ENCODE measurements at regions not wholly inside any gene's neighbourhood (a gene's known extent, or its start where the extent isn't known, plus 50 kb on each side); places are given as distances from the start of the nearest gene placed in this dataset.

DNA sequence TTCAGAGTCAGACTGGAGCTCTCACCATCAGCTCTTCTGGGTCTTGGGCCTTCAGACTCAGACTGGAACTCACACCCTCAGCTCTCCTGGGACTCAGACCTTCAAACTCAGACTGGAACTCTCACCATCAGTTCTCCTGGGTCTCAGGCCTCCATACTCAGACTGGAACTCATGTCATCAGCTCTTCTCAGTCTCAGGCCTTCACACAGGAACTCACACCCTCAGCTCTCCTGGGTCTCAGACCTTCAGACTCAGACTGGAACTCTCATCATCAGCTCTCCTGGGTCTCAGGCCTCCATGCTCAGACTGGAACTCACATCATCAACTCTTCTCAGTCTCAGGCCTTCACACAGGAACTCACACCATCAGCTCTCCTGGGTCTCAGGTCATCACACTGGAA is 147.2 kb upstream of the MXRA5 start:
- TF ChIP-seq EZH2phosphoT487 (IDR thresholded peaks at IDR 0.05; ENCODE audit: borderline replicate concordance, low read depth, low read length), result no peak
- TF ChIP-seq, protein P1, sequence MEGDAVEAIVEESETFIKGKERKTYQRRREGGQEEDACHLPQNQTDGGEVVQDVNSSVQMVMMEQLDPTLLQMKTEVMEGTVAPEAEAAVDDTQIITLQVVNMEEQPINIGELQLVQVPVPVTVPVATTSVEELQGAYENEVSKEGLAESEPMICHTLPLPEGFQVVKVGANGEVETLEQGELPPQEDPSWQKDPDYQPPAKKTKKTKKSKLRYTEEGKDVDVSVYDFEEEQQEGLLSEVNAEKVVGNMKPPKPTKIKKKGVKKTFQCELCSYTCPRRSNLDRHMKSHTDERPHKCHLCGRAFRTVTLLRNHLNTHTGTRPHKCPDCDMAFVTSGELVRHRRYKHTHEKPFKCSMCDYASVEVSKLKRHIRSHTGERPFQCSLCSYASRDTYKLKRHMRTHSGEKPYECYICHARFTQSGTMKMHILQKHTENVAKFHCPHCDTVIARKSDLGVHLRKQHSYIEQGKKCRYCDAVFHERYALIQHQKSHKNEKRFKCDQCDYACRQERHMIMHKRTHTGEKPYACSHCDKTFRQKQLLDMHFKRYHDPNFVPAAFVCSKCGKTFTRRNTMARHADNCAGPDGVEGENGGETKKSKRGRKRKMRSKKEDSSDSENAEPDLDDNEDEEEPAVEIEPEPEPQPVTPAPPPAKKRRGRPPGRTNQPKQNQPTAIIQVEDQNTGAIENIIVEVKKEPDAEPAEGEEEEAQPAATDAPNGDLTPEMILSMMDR (conservative IDR thresholded peaks at IDR 0.05; ENCODE audit: low read length), result no peak
- Histone ChIP-seq H3K79me2 (ENCODE audit: insufficient read depth, low read depth, low read length) (no peaks in the 10 kb centered on the region), H3K4me1 (ENCODE audit: insufficient read depth, low read length, poor library complexity, severe bottlenecking) (no peaks in the 10 kb centered on the region), H3K9me3 (ENCODE audit: low read length) (no peaks in the 10 kb centered on the region), H4K20me1 (ENCODE audit: insufficient read depth, low read length) (no peaks in the 10 kb centered on the region), H3K27ac (ENCODE audit: low read depth, low read length, poor library complexity, severe bottlenecking) (no peak overlapping the region), H2AFZ (ENCODE audit: low read length) (no peak overlapping the region), H3K36me3 (ENCODE audit: insufficient read depth, low read length) (no peaks in the 10 kb centered on the region), H3K9me2 (ENCODE audit: insufficient read depth, low read length) (no peaks in the 10 kb centered on the region), H3K4me3 (ENCODE audit: low read depth, low read length, poor library complexity, severe bottlenecking) (no peak overlapping the region), H3K4me2 (ENCODE audit: low read length) (no peak overlapping the region)
- intact Hi-C loops (cut with micrococcal nuclease; ENCODE audit: unreplicated experiment), result no loop called here
- ChIA-PET CTCF (ENCODE audit: unreplicated experiment) (no interaction called here), POLR2A (no interaction called here)
- no TSS peak for BruUV-seq (replicated peaks)
- no peak for DNase-seq (ENCODE audit: low spot score)

DNA sequence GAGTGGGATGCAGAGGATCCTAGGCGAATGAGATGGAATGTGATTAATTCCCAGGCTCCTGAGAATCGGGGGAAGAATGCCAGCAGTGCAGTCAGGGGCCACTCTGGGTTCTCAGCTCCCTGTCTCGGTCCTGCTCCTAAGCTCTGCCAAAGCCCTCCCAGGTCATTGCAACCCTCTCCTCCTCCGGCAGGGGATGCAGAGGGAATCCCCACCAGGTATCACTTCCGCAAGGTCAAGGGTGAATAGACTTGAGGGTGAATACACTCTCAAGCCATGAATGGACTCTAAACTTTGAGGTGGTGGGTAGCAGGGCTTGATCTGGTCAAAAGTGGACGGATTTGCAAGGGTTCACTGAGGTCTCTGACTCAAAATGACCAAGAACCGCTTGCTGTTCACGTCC is 139.3 kb upstream of the MXRA5 start:
- intact Hi-C loops (cut with micrococcal nuclease; ENCODE audit: unreplicated experiment), result no loop called here
- no peaks in the 10 kb centered on the region for H3K4me1 ChIP-seq (ENCODE audit: insufficient read depth, low read length, poor library complexity, severe bottlenecking)
- H4K20me1 ChIP-seq (ENCODE audit: insufficient read depth, low read length), result no peaks in the 10 kb centered on the region
- no peaks in the 10 kb centered on the region for H3K9me2 ChIP-seq (ENCODE audit: insufficient read depth, low read length)
- TF ChIP-seq, protein P1 (conservative IDR thresholded peaks at IDR 0.05; ENCODE audit: low read length), result no peak
- no peak for TF ChIP-seq EZH2phosphoT487 (IDR thresholded peaks at IDR 0.05; ENCODE audit: borderline replicate concordance, low read depth, low read length)
- no peak for DNase-seq (ENCODE audit: low spot score)
- no TSS peak for BruUV-seq (replicated peaks)
- no peak overlapping the region for H3K27ac ChIP-seq (ENCODE audit: low read depth, low read length, poor library complexity, severe bottlenecking)
- CTCF ChIA-PET (ENCODE audit: unreplicated experiment), result no interaction called here
- no peaks in the 10 kb centered on the region for H3K9me3 ChIP-seq (ENCODE audit: low read length)
- POLR2A ChIA-PET, result no interaction called here
- no peaks in the 10 kb centered on the region for H3K36me3 ChIP-seq (ENCODE audit: insufficient read depth, low read length)
- H3K4me3 ChIP-seq (ENCODE audit: low read depth, low read length, poor library complexity, severe bottlenecking), result no peak overlapping the region
- H3K79me2 ChIP-seq (ENCODE audit: insufficient read depth, low read depth, low read length), result no peaks in the 10 kb centered on the region
- H2AFZ ChIP-seq (ENCODE audit: low read length), result no peak overlapping the region
- no peak overlapping the region for H3K4me2 ChIP-seq (ENCODE audit: low read length)

DNA sequence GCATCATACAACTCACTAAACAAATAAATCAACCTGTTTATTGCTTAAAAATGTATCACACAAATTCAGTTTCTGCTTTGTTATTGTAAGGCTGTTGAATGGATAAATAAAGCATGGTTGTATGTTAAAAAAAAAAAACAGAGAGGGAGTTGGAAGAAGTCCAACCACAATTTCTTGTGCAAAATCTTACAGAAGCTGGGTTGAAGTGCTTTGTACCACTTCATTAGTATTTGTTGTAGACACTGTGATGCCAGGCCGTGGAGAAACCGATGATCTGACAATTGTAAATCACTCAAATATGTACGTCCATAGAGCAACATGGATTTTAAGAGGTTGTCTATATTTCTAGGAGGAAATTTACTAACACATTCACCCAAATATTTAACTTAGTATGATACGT is 132.6 kb upstream of the MXRA5 start:
- intact Hi-C loops (cut with micrococcal nuclease; ENCODE audit: unreplicated experiment), result no loop called here
- Histone ChIP-seq H3K79me2 (ENCODE audit: insufficient read depth, low read depth, low read length) (no peaks in the 10 kb centered on the region), H3K9me2 (ENCODE audit: insufficient read depth, low read length) (no peaks in the 10 kb centered on the region), H3K27ac (ENCODE audit: low read depth, low read length, poor library complexity, severe bottlenecking) (no peak overlapping the region), H3K4me3 (ENCODE audit: low read depth, low read length, poor library complexity, severe bottlenecking) (no peak overlapping the region), H3K9me3 (ENCODE audit: low read length) (no peaks in the 10 kb centered on the region), H4K20me1 (ENCODE audit: insufficient read depth, low read length) (no peaks in the 10 kb centered on the region), H3K4me2 (ENCODE audit: low read length) (no peak overlapping the region), H2AFZ (ENCODE audit: low read length) (no peak overlapping the region), H3K36me3 (ENCODE audit: insufficient read depth, low read length) (no peaks in the 10 kb centered on the region), H3K4me1 (ENCODE audit: insufficient read depth, low read length, poor library complexity, severe bottlenecking) (no peaks in the 10 kb centered on the region)
- ChIA-PET POLR2A (interaction anchor here (0.7 kb wide), 1 partner anchor 786 kb away, joined by 4 read pairs; no protein-coding TSS in a partner anchor), CTCF (ENCODE audit: unreplicated experiment) (no interaction called here)
- TF ChIP-seq, protein P1 (conservative IDR thresholded peaks at IDR 0.05; ENCODE audit: low read length), result no peak
- TF ChIP-seq EZH2phosphoT487 (IDR thresholded peaks at IDR 0.05; ENCODE audit: borderline replicate concordance, low read depth, low read length), result no peak
- no peak for DNase-seq (ENCODE audit: low spot score)
- BruUV-seq (replicated peaks), result no TSS peak

All from OCI-LY7 (cell line).